ENCODE measurements at regions not wholly inside any gene's neighbourhood (a gene's known extent, or its start where the extent isn't known, plus 50 kb on each side); places are given as distances from the start of the nearest gene placed in this dataset.

DNA sequence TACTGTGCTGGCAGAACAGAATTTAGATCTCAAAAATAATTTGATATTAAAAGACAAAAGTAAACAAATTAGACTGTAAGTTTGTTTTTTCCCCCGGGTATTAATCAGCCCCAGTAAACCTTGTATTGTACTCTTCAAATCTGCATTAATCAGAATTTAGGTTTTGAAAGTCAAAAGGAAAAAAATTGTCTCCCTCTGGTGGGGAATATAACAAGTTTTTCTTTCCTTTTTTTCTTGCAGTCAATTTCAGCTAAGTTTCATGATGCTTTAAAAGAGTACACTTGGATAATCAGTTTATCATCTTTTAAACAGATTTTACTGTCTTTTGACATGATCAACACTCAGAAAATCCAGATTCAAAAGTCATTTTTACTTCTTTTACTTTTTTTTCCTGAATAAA, 134.5 kb upstream of the PKN2 start (continued):
- TF ChIP-seq, protein P1, sequence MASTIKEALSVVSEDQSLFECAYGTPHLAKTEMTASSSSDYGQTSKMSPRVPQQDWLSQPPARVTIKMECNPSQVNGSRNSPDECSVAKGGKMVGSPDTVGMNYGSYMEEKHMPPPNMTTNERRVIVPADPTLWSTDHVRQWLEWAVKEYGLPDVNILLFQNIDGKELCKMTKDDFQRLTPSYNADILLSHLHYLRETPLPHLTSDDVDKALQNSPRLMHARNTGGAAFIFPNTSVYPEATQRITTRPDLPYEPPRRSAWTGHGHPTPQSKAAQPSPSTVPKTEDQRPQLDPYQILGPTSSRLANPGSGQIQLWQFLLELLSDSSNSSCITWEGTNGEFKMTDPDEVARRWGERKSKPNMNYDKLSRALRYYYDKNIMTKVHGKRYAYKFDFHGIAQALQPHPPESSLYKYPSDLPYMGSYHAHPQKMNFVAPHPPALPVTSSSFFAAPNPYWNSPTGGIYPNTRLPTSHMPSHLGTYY (CRISPR knock-in tag; IDR thresholded peaks at IDR 0.05) = no peak

DNA sequence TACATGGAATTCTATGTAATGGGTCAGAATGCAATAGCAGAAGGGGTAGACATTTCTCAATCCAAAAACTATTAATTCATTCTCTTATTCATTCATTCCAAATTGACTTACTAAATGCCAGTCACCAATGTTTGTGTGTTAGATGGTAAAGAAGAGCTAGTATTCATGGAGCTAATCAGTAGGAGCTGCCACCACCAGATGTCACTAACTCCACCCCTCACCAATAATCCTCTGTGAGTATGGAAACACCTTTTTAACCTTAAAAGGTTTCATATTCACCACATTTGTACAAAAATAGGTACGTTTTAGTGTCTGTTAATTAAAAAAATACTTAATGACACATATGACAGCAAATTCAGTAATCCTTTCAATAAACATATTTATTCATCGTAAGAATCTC, 131.8 kb upstream of the PKN2 start:
- Mint-ChIP-seq H3K36me3 (no peaks in the 10 kb centered on the region), H3K4me1 (no peaks in the 10 kb centered on the region), H3K9me3 (no peaks in the 10 kb centered on the region), H3K27me3 (ENCODE audit: low read depth) (no peaks in the 10 kb centered on the region), H3K27ac (no peak overlapping the region), H3K4me3 (no peak overlapping the region)
- DNase-seq (ENCODE audit: low spot score) (no peak), ATAC-seq (peak; percentile 59)
- ChIA-PET POLR2A (no interaction called here), CTCF (interaction anchor here (0.7 to 1.4 kb wide), 5 partner anchors 8 to 371 kb away, joined by 3 to 4 read pairs (median 3); no protein-coding TSS in a partner anchor)
- TF ChIP-seq USF1 (CRISPR knock-in tag; IDR thresholded peaks at IDR 0.05) = no peak
- TF ChIP-seq, protein P2, sequence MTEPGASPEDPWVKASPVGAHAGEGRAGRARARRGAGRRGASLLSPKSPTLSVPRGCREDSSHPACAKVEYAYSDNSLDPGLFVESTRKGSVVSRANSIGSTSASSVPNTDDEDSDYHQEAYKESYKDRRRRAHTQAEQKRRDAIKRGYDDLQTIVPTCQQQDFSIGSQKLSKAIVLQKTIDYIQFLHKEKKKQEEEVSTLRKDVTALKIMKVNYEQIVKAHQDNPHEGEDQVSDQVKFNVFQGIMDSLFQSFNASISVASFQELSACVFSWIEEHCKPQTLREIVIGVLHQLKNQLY (CRISPR knock-in tag; IDR thresholded peaks at IDR 0.05) = no peak
- TF ChIP-seq HMGXB4 (CRISPR knock-in tag; IDR thresholded peaks at IDR 0.05) = no peak
- TF ChIP-seq ZNF317 (CRISPR knock-in tag; IDR thresholded peaks at IDR 0.05; ENCODE audit: borderline replicate concordance, low read depth) = no peak
- TF ChIP-seq, protein P3, sequence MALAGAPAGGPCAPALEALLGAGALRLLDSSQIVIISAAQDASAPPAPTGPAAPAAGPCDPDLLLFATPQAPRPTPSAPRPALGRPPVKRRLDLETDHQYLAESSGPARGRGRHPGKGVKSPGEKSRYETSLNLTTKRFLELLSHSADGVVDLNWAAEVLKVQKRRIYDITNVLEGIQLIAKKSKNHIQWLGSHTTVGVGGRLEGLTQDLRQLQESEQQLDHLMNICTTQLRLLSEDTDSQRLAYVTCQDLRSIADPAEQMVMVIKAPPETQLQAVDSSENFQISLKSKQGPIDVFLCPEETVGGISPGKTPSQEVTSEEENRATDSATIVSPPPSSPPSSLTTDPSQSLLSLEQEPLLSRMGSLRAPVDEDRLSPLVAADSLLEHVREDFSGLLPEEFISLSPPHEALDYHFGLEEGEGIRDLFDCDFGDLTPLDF (CRISPR knock-in tag; IDR thresholded peaks at IDR 0.05) = no peak
- TF ChIP-seq ZNF281 (CRISPR knock-in tag; IDR thresholded peaks at IDR 0.05) = no peak
- TF ChIP-seq FOXK1 (CRISPR knock-in tag; IDR thresholded peaks at IDR 0.05) = no peak
- TF ChIP-seq, protein P4, sequence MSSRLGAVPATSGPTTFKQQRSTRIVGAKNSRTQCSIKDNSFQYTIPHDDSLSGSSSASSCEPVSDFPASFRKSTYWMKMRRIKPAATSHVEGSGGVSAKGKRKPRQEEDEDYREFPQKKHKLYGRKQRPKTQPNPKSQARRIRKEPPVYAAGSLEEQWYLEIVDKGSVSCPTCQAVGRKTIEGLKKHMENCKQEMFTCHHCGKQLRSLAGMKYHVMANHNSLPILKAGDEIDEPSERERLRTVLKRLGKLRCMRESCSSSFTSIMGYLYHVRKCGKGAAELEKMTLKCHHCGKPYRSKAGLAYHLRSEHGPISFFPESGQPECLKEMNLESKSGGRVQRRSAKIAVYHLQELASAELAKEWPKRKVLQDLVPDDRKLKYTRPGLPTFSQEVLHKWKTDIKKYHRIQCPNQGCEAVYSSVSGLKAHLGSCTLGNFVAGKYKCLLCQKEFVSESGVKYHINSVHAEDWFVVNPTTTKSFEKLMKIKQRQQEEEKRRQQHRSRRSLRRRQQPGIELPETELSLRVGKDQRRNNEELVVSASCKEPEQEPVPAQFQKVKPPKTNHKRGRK (CRISPR knock-in tag; IDR thresholded peaks at IDR 0.05; ENCODE audit: borderline replicate concordance) = no peak
- no peak for TF ChIP-seq ZBTB43 (CRISPR knock-in tag; IDR thresholded peaks at IDR 0.05)
- no peak for TF ChIP-seq FOXJ3 (CRISPR knock-in tag; IDR thresholded peaks at IDR 0.05; ENCODE audit: borderline replicate concordance)
- TF ChIP-seq MXD4 (CRISPR knock-in tag; IDR thresholded peaks at IDR 0.05; ENCODE audit: borderline replicate concordance) = no peak
- no peak for TF ChIP-seq OVOL2 (CRISPR knock-in tag; IDR thresholded peaks at IDR 0.05; ENCODE audit: borderline replicate concordance)
